ENCODE measurements at regions not wholly inside any gene's neighbourhood (a gene's known extent, or its start where the extent isn't known, plus 50 kb on each side); places are given as distances from the start of the nearest gene placed in this dataset.

GRCh38 chr13:109440320-109440719 lies 346.1 kb downstream of the IRS2 start:
- POLR2A ChIA-PET = no interaction called here
- CTCF ChIA-PET = no interaction called here
- no peaks in the 10 kb centered on the region for H3K36me3 Mint-ChIP-seq (ENCODE audit: low read depth)
- H3K4me1 Mint-ChIP-seq = no peaks in the 10 kb centered on the region
- no peak overlapping the region for H3K27ac Mint-ChIP-seq
- H3K4me3 Mint-ChIP-seq = no peak overlapping the region
- H3K27me3 Mint-ChIP-seq = no peaks in the 10 kb centered on the region
- no peak for DNase-seq
- H3K9me3 Mint-ChIP-seq = peaks cover 2% of the 10 kb centered on the region

GRCh38 chr13:109439813-109440212 lies 346.6 kb downstream of the IRS2 start:
- POLR2A ChIA-PET = no interaction called here
- no peaks in the 10 kb centered on the region for H3K27me3 Mint-ChIP-seq
- H3K9me3 Mint-ChIP-seq = peaks cover 2% of the 10 kb centered on the region
- no peak for DNase-seq
- H3K27ac Mint-ChIP-seq = no peak overlapping the region
- no peaks in the 10 kb centered on the region for H3K4me1 Mint-ChIP-seq
- no peak overlapping the region for H3K4me3 Mint-ChIP-seq
- CTCF ChIA-PET = no interaction called here
- H3K36me3 Mint-ChIP-seq (ENCODE audit: low read depth) = no peaks in the 10 kb centered on the region

- POLR2A ChIA-PET = no interaction called here
- Mint-ChIP-seq H3K27me3 (no peaks in the 10 kb centered on the region), H3K4me3 (no peak overlapping the region), H3K9me3 (peaks cover 8% of the 10 kb centered on the region), H3K27ac (no peak overlapping the region), H3K36me3 (ENCODE audit: low read depth) (no peaks in the 10 kb centered on the region), H3K4me1 (no peaks in the 10 kb centered on the region)
- CTCF ChIA-PET = no interaction called here
- DNase-seq = no peak
Measured at GRCh38 chr13:109436841-109437240, 349.5 kb downstream of the IRS2 start.

GRCh38 chr13:109436055-109436622 lies 350.2 kb downstream of the IRS2 start:
- Mint-ChIP-seq H3K4me3 (no peak overlapping the region), H3K9me3 (peaks cover 10% of the 10 kb centered on the region), H3K4me1 (no peaks in the 10 kb centered on the region), H3K36me3 (ENCODE audit: low read depth) (no peaks in the 10 kb centered on the region), H3K27me3 (no peaks in the 10 kb centered on the region), H3K27ac (no peak overlapping the region)
- CTCF ChIA-PET = no interaction called here
- POLR2A ChIA-PET = no interaction called here
- DNase-seq = no peak

DNA sequence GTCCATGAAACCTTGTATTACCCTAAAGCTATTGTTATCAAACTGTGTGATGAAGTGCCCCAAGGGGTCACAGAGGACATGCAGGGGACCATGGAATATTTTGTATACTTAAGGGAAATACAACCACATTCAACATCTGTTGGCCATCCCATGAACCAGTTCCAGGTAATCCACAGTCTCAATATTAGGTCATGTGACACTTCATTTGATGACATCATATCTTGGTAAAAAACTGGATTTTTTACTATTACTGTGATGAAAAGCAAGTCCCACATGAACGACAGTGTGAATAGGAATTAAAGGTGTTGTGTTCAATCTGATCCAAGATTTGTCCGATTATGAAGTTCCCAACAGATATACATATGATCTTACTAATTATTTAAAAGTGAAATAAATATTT lies 355.2 kb downstream of the IRS2 start:
- Mint-ChIP-seq H3K36me3 (ENCODE audit: low read depth) (no peaks in the 10 kb centered on the region), H3K4me1 (peaks cover 2% of the 10 kb centered on the region), H3K27ac (no peak overlapping the region), H3K27me3 (no peaks in the 10 kb centered on the region), H3K9me3 (peaks cover 22% of the 10 kb centered on the region), H3K4me3 (no peak overlapping the region)
- ChIA-PET POLR2A (no interaction called here), CTCF (no interaction called here)
- DNase-seq = no peak

- CTCF ChIA-PET = no interaction called here
- peaks cover 17% of the 10 kb centered on the region for H3K9me3 Mint-ChIP-seq
- DNase-seq = no peak
- no peak overlapping the region for H3K27ac Mint-ChIP-seq
- H3K4me1 Mint-ChIP-seq = peaks cover 2% of the 10 kb centered on the region
- H3K36me3 Mint-ChIP-seq (ENCODE audit: low read depth) = no peaks in the 10 kb centered on the region
- peaks cover 1% of the 10 kb centered on the region for H3K27me3 Mint-ChIP-seq
- H3K4me3 Mint-ChIP-seq = no peak overlapping the region
- POLR2A ChIA-PET = no interaction called here
Measured at GRCh38 chr13:109428146-109428545, 358.2 kb downstream of the IRS2 start.

DNA sequence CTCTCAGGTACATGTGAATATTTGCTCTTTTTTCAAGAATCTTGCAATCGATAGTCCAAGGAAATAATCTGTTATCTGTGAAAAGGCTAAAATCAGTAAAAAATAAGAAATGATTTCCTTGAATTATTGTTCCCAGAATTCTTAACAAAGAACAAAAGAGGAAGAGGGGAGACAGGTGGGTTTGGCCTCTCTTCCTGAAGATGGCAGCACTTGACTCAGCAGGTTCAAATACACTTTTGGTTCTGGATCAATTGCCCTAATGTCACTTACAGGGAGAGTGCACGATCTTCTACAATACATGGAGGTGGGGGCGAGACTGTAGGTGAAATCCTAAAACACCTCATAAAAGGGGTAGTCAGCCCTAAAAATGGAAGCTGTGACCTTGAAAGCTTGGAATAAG lies 358.7 kb downstream of the IRS2 start:
- DNase-seq = no peak

GRCh38 chr13:109427148-109427547 lies 359.2 kb downstream of the IRS2 start:
- H3K27me3 Mint-ChIP-seq = peaks cover 3% of the 10 kb centered on the region

More for the DNA sequence above, 358.7 kb downstream of the IRS2 start:
- Mint-ChIP-seq H3K27me3 (peaks cover 1% of the 10 kb centered on the region), H3K27ac (no peak overlapping the region), H3K9me3 (peaks cover 16% of the 10 kb centered on the region), H3K4me3 (no peak overlapping the region), H3K36me3 (ENCODE audit: low read depth) (no peaks in the 10 kb centered on the region), H3K4me1 (peaks cover 2% of the 10 kb centered on the region)
- ChIA-PET CTCF (no interaction called here), POLR2A (no interaction called here)

DNA sequence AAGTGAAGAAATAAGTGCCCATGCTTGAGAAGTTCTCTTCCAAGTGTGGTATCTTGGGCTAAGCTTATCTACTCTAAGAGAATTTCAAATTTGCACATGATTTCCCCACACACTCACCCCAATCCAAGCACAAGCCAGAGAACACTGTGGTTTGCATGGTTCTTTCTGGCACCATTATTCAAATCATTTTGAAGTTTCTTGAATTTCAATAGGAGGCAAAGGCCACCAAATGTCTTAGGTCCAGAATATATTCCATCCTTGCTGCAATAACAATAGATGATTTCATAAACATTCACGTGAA lies 359.7 kb downstream of the IRS2 start:
- Mint-ChIP-seq H3K4me1 (peaks cover 6% of the 10 kb centered on the region), H3K9me3 (peaks cover 14% of the 10 kb centered on the region), H3K4me3 (no peak overlapping the region), H3K36me3 (ENCODE audit: low read depth) (no peaks in the 10 kb centered on the region), H3K27ac (no peak overlapping the region), H3K27me3 (peaks cover 3% of the 10 kb centered on the region)
- DNase-seq = no peak
- CTCF ChIA-PET = no interaction called here
- POLR2A ChIA-PET = no interaction called here

More at GRCh38 chr13:109427148-109427547, 359.2 kb downstream of the IRS2 start:
- ChIA-PET CTCF (no interaction called here), POLR2A (no interaction called here)
- peaks cover 16% of the 10 kb centered on the region for H3K9me3 Mint-ChIP-seq
- H3K4me3 Mint-ChIP-seq = no peak overlapping the region
- peaks cover 4% of the 10 kb centered on the region for H3K4me1 Mint-ChIP-seq
- H3K36me3 Mint-ChIP-seq (ENCODE audit: low read depth) = no peaks in the 10 kb centered on the region
- no peak overlapping the region for H3K27ac Mint-ChIP-seq
- DNase-seq = no peak

- no peak for DNase-seq
- H3K27ac Mint-ChIP-seq = no peak overlapping the region
- ChIA-PET POLR2A (no interaction called here), CTCF (no interaction called here)
- H3K36me3 Mint-ChIP-seq (ENCODE audit: low read depth) = no peaks in the 10 kb centered on the region
- H3K4me3 Mint-ChIP-seq = no peak overlapping the region
- H3K27me3 Mint-ChIP-seq = peaks cover 3% of the 10 kb centered on the region
- H3K9me3 Mint-ChIP-seq = peaks cover 13% of the 10 kb centered on the region
- peaks cover 6% of the 10 kb centered on the region for H3K4me1 Mint-ChIP-seq
Measured at GRCh38 chr13:109425821-109426689, 360.3 kb downstream of the IRS2 start.

DNA sequence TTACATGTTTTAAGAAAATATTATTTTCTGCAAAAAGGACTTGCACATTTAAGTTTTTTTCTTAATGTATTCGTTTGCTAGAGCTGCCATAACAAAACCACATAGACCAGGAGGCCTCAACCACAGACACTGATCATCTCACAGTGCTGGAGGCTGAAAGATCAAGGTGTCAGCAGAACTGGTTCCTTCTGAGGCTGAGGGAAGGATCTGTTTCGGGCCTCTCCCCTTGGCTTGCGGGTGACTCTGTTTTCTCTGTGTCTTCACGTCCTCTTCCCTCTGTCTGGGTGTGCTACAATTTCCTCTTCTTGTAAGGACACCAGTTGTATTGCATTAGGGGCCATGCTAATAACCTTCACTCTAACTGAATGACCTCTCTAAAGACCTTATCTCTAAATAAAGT lies 364.2 kb downstream of the IRS2 start:
- Mint-ChIP-seq H3K4me1 (peaks cover 5% of the 10 kb centered on the region), H3K27me3 (peaks cover 5% of the 10 kb centered on the region), H3K36me3 (ENCODE audit: low read depth) (no peaks in the 10 kb centered on the region), H3K27ac (no peak overlapping the region), H3K9me3 (no peaks in the 10 kb centered on the region), H3K4me3 (no peak overlapping the region)
- ChIA-PET CTCF (interaction anchor here (0.7 kb wide), 1 partner anchor 707 kb away, joined by 3 read pairs; no protein-coding TSS in a partner anchor), POLR2A (no interaction called here)
- no peak for DNase-seq

DNA sequence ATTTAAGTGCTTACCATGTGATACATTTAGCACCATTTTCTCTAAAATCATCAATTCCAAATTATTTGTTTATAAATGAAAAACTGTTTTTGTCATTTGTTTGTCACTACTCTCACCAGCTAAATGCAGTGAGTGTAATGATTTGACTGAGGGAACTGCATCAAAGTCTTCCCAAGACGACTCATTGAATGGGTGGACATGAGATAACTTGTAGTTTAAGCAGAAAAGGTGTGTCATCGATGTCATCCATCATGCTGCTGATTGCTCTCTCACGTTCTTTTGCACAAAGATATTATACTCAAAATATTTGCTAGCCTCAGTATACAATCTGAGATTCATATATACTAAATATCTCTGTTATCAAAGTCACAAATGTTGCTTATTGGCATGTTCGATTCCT lies 366.5 kb downstream of the IRS2 start:
- ChIA-PET CTCF (no interaction called here), POLR2A (no interaction called here)
- H3K9me3 Mint-ChIP-seq = no peaks in the 10 kb centered on the region
- no peaks in the 10 kb centered on the region for H3K36me3 Mint-ChIP-seq (ENCODE audit: low read depth)
- H3K4me3 Mint-ChIP-seq = no peak overlapping the region
- no peak for DNase-seq
- H3K27me3 Mint-ChIP-seq = peaks cover 7% of the 10 kb centered on the region
- H3K27ac Mint-ChIP-seq = no peak overlapping the region
- H3K4me1 Mint-ChIP-seq = peaks cover 5% of the 10 kb centered on the region

DNA sequence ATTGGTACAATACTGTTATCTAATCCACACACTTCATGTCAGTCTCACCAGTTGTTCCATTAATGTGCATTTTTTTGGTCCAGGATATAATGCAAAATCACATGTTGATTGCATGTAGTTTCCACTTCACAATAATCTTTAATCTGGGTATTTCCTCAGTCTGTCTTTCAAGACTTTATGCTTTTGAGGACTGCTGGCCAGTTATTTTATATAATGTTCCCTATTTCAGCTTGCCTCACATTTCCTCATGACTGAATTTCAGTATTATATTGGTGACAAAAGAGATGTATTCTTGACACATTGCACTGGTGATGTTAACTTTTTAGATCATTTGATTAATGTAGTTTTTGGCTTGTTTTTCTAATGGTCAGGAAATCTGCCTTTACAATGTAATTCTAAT lies 368.3 kb downstream of the IRS2 start:
- ChIA-PET CTCF (no interaction called here), POLR2A (no interaction called here)
- Mint-ChIP-seq H3K4me1 (peaks cover 5% of the 10 kb centered on the region), H3K9me3 (no peaks in the 10 kb centered on the region), H3K27me3 (peaks cover 6% of the 10 kb centered on the region), H3K36me3 (ENCODE audit: low read depth) (no peaks in the 10 kb centered on the region), H3K4me3 (no peak overlapping the region), H3K27ac (no peak overlapping the region)
- no peak for DNase-seq

DNA sequence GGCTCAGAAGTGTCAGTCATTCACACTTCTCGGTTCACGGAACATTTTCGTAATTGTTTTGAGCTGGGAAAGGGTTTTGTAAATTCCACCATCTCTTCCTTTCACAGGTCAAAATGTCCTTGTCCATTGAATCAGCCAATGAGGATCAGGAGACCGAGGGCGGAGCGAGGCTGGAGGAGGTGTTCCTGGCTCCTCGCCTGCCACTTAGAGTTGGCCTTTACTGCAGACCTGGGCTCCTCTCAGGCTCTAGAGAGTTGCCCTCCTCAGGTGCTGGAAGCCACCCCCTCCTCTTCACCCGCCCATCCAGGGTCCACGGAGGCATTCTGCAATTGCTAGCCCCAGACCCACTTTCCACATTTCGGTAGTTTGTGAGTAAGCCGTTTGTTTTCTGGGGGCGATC lies 370.4 kb downstream of the IRS2 start:
- Mint-ChIP-seq H3K27me3 (peaks cover 5% of the 10 kb centered on the region), H3K4me3 (no peak overlapping the region), H3K36me3 (ENCODE audit: low read depth) (no peaks in the 10 kb centered on the region), H3K9me3 (no peaks in the 10 kb centered on the region), H3K4me1 (no peaks in the 10 kb centered on the region), H3K27ac (no peak overlapping the region)
- POLR2A ChIA-PET = no interaction called here
- no peak for DNase-seq
- CTCF ChIA-PET = no interaction called here

Data from activated CD4-positive, alpha-beta memory T cell treated with anti-CD3 and anti-CD28 coated beads, Interleukin-2, amount 10 ng/mL, durations not matched to agents 7 days and 5 days (primary cell).